Ureter (tissue), 1 donor: ENCODE measurements at regions not wholly inside any gene's neighbourhood (a gene's known extent, or its start where the extent isn't known, plus 50 kb on each side); places are given as distances from the start of the nearest gene placed in this dataset.
"Not testable (repeated sequence)": the region's sequence is repeated elsewhere in the genome, so short reads cannot be mapped to it uniquely, and the experiment has no call there.

Experiments used
- DNase-seq: peaks from one replicate; pipeline ENCODE4 v3.0.0-alpha.2; 2020; ENCODE audit warnings: low spot score
- donor health status: DM: yes; HTN: yes; CAD: no.

- no peak for DNase-seq
These were observed 774.7 kb downstream of the C12orf50 start for GRCh38 chr12:87254381-87255030.

- no peak for DNase-seq
These were observed 776.0 kb downstream of the C12orf50 start for GRCh38 chr12:87253157-87253556.

GRCh38 chr12:87246726-87247125 is 782.5 kb downstream of the C12orf50 start:
- no peak for DNase-seq

- no peak for DNase-seq
These were observed 790.7 kb downstream of the C12orf50 start for GRCh38 chr12:87238466-87238865.

GRCh38 chr12:87234898-87235297 is 794.3 kb downstream of the C12orf50 start:
- no peak for DNase-seq

GRCh38 chr12:87233671-87234070 is 795.5 kb downstream of the C12orf50 start:
- DNase-seq, result no peak

GRCh38 chr12:87231818-87232217 is 797.4 kb downstream of the C12orf50 start:
- DNase-seq, result no peak

- no peak for DNase-seq
These were observed 798.8 kb downstream of the C12orf50 start for GRCh38 chr12:87230441-87230840.

- DNase-seq, result no peak
These were observed 802.0 kb downstream of the C12orf50 start for GRCh38 chr12:87227162-87227561.

GRCh38 chr12:87217491-87217890 is 811.7 kb downstream of the C12orf50 start:
- no peak for DNase-seq

- DNase-seq, result no peak
These were observed 812.8 kb downstream of the C12orf50 start for GRCh38 chr12:87216436-87216835.

GRCh38 chr12:87202189-87202588 is 827.0 kb downstream of the C12orf50 start:
- DNase-seq, result no peak

GRCh38 chr12:87201598-87201997 is 827.6 kb downstream of the C12orf50 start:
- DNase-seq, result no peak

- no peak for DNase-seq
These were observed 828.8 kb downstream of the C12orf50 start for GRCh38 chr12:87200289-87200979.

- DNase-seq, result no peak
These were observed 831.0 kb downstream of the C12orf50 start for GRCh38 chr12:87198181-87198580.

- no peak for DNase-seq
These were observed 832.9 kb downstream of the C12orf50 start for GRCh38 chr12:87196321-87196720.

GRCh38 chr12:87194389-87194788 is 834.8 kb downstream of the C12orf50 start:
- DNase-seq, result not testable (repeated sequence)

GRCh38 chr12:87185367-87185766 is 843.8 kb downstream of the C12orf50 start:
- no peak for DNase-seq

GRCh38 chr12:87182696-87183233 is 846.4 kb downstream of the C12orf50 start:
- DNase-seq, result no peak

- no peak for DNase-seq
These were observed 857.8 kb downstream of the C12orf50 start for GRCh38 chr12:87171356-87171755.

- no peak for DNase-seq
These were observed 860.2 kb downstream of the C12orf50 start for GRCh38 chr12:87169010-87169409.

- DNase-seq, result no peak
These were observed 863.3 kb downstream of the C12orf50 start for GRCh38 chr12:87165733-87166375.

- DNase-seq, result no peak
These were observed 866.1 kb downstream of the C12orf50 start for GRCh38 chr12:87163122-87163521.
